RPMI7951 (cell line): ENCODE measurements at regions not wholly inside any gene's neighbourhood (a gene's known extent, or its start where the extent isn't known, plus 50 kb on each side); places are given as distances from the start of the nearest gene placed in this dataset.
"Not testable (repeated sequence)": the region's sequence is repeated elsewhere in the genome, so short reads cannot be mapped to it uniquely, and the experiment has no call there.

Experiments
- DNase-seq: peaks from one replicate; pipeline ENCODE4 v3.0.0-alpha.2; 2012; ENCODE audit warnings: low read depth

- peak; percentile 49 for DNase-seq
Measured at GRCh38 chr21:27891495-27891894, 924.6 kb upstream of the ADAMTS5 start.

- not testable (repeated sequence) for DNase-seq
Measured at GRCh38 chr21:27887808-27888455, 921.0 kb upstream of the ADAMTS5 start.

GRCh38 chr21:27885296-27885711 is 918.4 kb upstream of the ADAMTS5 start:
- DNase-seq: no peak

GRCh38 chr21:27881331-27881730 is 914.4 kb upstream of the ADAMTS5 start:
- DNase-seq: peak; percentile 27

GRCh38 chr21:27872411-27872810 is 905.5 kb upstream of the ADAMTS5 start:
- DNase-seq: not testable (repeated sequence)

GRCh38 chr21:27870755-27871154 is 903.9 kb upstream of the ADAMTS5 start:
- DNase-seq: not testable (repeated sequence)

- DNase-seq: not testable (repeated sequence)
Measured at GRCh38 chr21:27860314-27860955, 893.5 kb upstream of the ADAMTS5 start.

- DNase-seq: not testable (repeated sequence)
Measured at GRCh38 chr21:27858053-27858825, 891.4 kb upstream of the ADAMTS5 start.

- not testable (repeated sequence) for DNase-seq
Measured at GRCh38 chr21:27856988-27857387, 890.1 kb upstream of the ADAMTS5 start.

GRCh38 chr21:27841084-27841672 is 874.3 kb upstream of the ADAMTS5 start:
- no peak for DNase-seq

GRCh38 chr21:27840262-27840661 is 873.4 kb upstream of the ADAMTS5 start:
- DNase-seq: no peak

GRCh38 chr21:27839512-27840115 is 872.7 kb upstream of the ADAMTS5 start:
- DNase-seq: no peak

- no peak for DNase-seq
Measured at GRCh38 chr21:27838573-27838972, 871.7 kb upstream of the ADAMTS5 start.

- peak; percentile 19 for DNase-seq
Measured at GRCh38 chr21:27837936-27838335, 871.0 kb upstream of the ADAMTS5 start.

- DNase-seq: no peak
Measured at GRCh38 chr21:27833298-27833697, 866.4 kb upstream of the ADAMTS5 start.

GRCh38 chr21:27831816-27832569 is 865.1 kb upstream of the ADAMTS5 start:
- DNase-seq: no peak

- no peak for DNase-seq
Measured at GRCh38 chr21:27831177-27831576, 864.3 kb upstream of the ADAMTS5 start.

- no peak for DNase-seq
Measured at GRCh38 chr21:27827972-27828371, 861.1 kb upstream of the ADAMTS5 start.

- DNase-seq: no peak
Measured at GRCh38 chr21:27825035-27825434, 858.1 kb upstream of the ADAMTS5 start.

GRCh38 chr21:27823652-27824201 is 856.8 kb upstream of the ADAMTS5 start:
- DNase-seq: no peak

- no peak for DNase-seq
Measured at GRCh38 chr21:27820342-27820741, 853.5 kb upstream of the ADAMTS5 start.
